ENCODE measurements at regions not wholly inside any gene's neighbourhood (a gene's known extent, or its start where the extent isn't known, plus 50 kb on each side); places are given as distances from the start of the nearest gene placed in this dataset.

DNA sequence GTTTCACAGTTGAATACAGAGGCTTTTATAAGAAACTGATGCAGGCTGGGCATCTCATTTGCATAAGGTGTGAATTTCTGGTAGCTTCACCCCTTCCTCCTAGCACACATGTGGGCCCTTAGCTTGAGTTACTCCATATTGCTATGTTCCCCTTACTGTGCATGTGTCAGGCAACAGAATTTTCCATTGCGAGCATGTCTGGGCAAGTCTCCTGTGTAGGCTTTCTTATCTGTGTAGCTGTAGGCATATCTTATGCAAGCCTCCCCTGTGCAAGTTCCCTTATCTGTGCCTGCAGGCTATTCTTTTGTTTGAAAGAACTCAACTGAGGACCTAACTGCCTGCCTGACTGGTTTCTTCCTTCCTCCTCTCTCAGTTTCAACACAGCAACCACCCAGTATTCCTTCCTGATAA lies 597.4 kb upstream of the CDH5 start:
- BruUV-seq (replicated peaks): no TSS peak
- CTCF ChIA-PET: no interaction called here
- H3K4me3 ChIP-seq (ENCODE audit: low read length): no peak overlapping the region

GRCh38 chr16:65767125-65767524 lies 599.4 kb upstream of the CDH5 start:
- Histone ChIP-seq H3F3A (ENCODE audit: low read length, unreplicated experiment) (no peaks in the 10 kb centered on the region), H2AFZ (ENCODE audit: low read length) (no peak overlapping the region), H3K27me3 (ENCODE audit: low read length) (no peaks in the 10 kb centered on the region), H3K4me3 (ENCODE audit: low read length) (no peak overlapping the region), H3K27ac (ENCODE audit: low read length) (no peak overlapping the region), H4K20me1 (ENCODE audit: low read length) (no peaks in the 10 kb centered on the region), H3K9me2 (replicated peaks; ENCODE audit: low read length) (no peaks in the 10 kb centered on the region), H3K36me3 (ENCODE audit: low read depth, low read length) (no peaks in the 10 kb centered on the region), H3K79me2 (ENCODE audit: low read length) (no peaks in the 10 kb centered on the region), H3K9ac (ENCODE audit: low read length) (no peak overlapping the region), H3K4me1 (ENCODE audit: insufficient read depth, low read length) (no peaks in the 10 kb centered on the region), H3K4me2 (ENCODE audit: low read length) (no peak overlapping the region), H3K9me3 (ENCODE audit: low read length) (no peaks in the 10 kb centered on the region)
- no peak for ATAC-seq
- ChIA-PET CTCF (no interaction called here), POLR2A (ENCODE audit: unreplicated experiment) (interaction anchor here (0.7 kb wide), 1 partner anchor 156 kb away, joined by 3 read pairs; no protein-coding TSS in a partner anchor)
- intact Hi-C loops (cut with micrococcal nuclease): no loop called here
- DNase-seq: no peak
- no TSS peak for BruUV-seq (replicated peaks)
- TF ChIP-seq EZH2phosphoT487 (IDR thresholded peaks at IDR 0.05; ENCODE audit: borderline replicate concordance, low read length) (no peak), EZH2 (IDR thresholded peaks at IDR 0.05; ENCODE audit: low read length, unreplicated experiment) (no peak)
- TF ChIP-seq, protein P1, sequence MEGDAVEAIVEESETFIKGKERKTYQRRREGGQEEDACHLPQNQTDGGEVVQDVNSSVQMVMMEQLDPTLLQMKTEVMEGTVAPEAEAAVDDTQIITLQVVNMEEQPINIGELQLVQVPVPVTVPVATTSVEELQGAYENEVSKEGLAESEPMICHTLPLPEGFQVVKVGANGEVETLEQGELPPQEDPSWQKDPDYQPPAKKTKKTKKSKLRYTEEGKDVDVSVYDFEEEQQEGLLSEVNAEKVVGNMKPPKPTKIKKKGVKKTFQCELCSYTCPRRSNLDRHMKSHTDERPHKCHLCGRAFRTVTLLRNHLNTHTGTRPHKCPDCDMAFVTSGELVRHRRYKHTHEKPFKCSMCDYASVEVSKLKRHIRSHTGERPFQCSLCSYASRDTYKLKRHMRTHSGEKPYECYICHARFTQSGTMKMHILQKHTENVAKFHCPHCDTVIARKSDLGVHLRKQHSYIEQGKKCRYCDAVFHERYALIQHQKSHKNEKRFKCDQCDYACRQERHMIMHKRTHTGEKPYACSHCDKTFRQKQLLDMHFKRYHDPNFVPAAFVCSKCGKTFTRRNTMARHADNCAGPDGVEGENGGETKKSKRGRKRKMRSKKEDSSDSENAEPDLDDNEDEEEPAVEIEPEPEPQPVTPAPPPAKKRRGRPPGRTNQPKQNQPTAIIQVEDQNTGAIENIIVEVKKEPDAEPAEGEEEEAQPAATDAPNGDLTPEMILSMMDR (conservative IDR thresholded peaks at IDR 0.05; ENCODE audit: low read depth, low read length): no peak

More for the DNA sequence above, 597.4 kb upstream of the CDH5 start:
- ATAC-seq: no peak
- TF ChIP-seq EZH2 (IDR thresholded peaks at IDR 0.05; ENCODE audit: low read length, unreplicated experiment) (no peak), EZH2phosphoT487 (IDR thresholded peaks at IDR 0.05; ENCODE audit: borderline replicate concordance, low read length) (no peak)
- TF ChIP-seq, protein P1 (conservative IDR thresholded peaks at IDR 0.05; ENCODE audit: low read depth, low read length): no peak
- H3F3A ChIP-seq (ENCODE audit: low read length, unreplicated experiment): no peaks in the 10 kb centered on the region
- H3K4me1 ChIP-seq (ENCODE audit: insufficient read depth, low read length): no peaks in the 10 kb centered on the region
- no peaks in the 10 kb centered on the region for H3K36me3 ChIP-seq (ENCODE audit: low read depth, low read length)
- H3K27me3 ChIP-seq (ENCODE audit: low read length): no peaks in the 10 kb centered on the region
- DNase-seq: no peak
- H2AFZ ChIP-seq (ENCODE audit: low read length): no peak overlapping the region
- H3K4me2 ChIP-seq (ENCODE audit: low read length): no peak overlapping the region
- H4K20me1 ChIP-seq (ENCODE audit: low read length): no peaks in the 10 kb centered on the region
- POLR2A ChIA-PET (ENCODE audit: unreplicated experiment): no interaction called here
- H3K9me2 ChIP-seq (replicated peaks; ENCODE audit: low read length): no peaks in the 10 kb centered on the region
- H3K79me2 ChIP-seq (ENCODE audit: low read length): no peaks in the 10 kb centered on the region
- H3K9me3 ChIP-seq (ENCODE audit: low read length): no peaks in the 10 kb centered on the region
- H3K27ac ChIP-seq (ENCODE audit: low read length): no peak overlapping the region
- intact Hi-C loops (cut with micrococcal nuclease): no loop called here
- no peak overlapping the region for H3K9ac ChIP-seq (ENCODE audit: low read length)

- H3K79me2 ChIP-seq (ENCODE audit: low read length): no peaks in the 10 kb centered on the region
- no peaks in the 10 kb centered on the region for H3F3A ChIP-seq (ENCODE audit: low read length, unreplicated experiment)
- H3K27ac ChIP-seq (ENCODE audit: low read length): no peak overlapping the region
- H3K9me2 ChIP-seq (replicated peaks; ENCODE audit: low read length): no peaks in the 10 kb centered on the region
- ChIA-PET CTCF (no interaction called here), POLR2A (ENCODE audit: unreplicated experiment) (no interaction called here)
- H3K4me3 ChIP-seq (ENCODE audit: low read length): no peak overlapping the region
- intact Hi-C loops (cut with micrococcal nuclease): no loop called here
- no peak overlapping the region for H2AFZ ChIP-seq (ENCODE audit: low read length)
- no peaks in the 10 kb centered on the region for H4K20me1 ChIP-seq (ENCODE audit: low read length)
- no peak for ATAC-seq
- no peak overlapping the region for H3K4me2 ChIP-seq (ENCODE audit: low read length)
- no peaks in the 10 kb centered on the region for H3K9me3 ChIP-seq (ENCODE audit: low read length)
- no peaks in the 10 kb centered on the region for H3K4me1 ChIP-seq (ENCODE audit: insufficient read depth, low read length)
- H3K36me3 ChIP-seq (ENCODE audit: low read depth, low read length): no peaks in the 10 kb centered on the region
- H3K9ac ChIP-seq (ENCODE audit: low read length): no peak overlapping the region
- BruUV-seq (replicated peaks): no TSS peak
- no peak for DNase-seq
- TF ChIP-seq, protein P1 (conservative IDR thresholded peaks at IDR 0.05; ENCODE audit: low read depth, low read length): no peak
- no peak for TF ChIP-seq EZH2phosphoT487 (IDR thresholded peaks at IDR 0.05; ENCODE audit: borderline replicate concordance, low read length)
- TF ChIP-seq EZH2 (IDR thresholded peaks at IDR 0.05; ENCODE audit: low read length, unreplicated experiment): no peak
- H3K27me3 ChIP-seq (ENCODE audit: low read length): no peaks in the 10 kb centered on the region
Measured at GRCh38 chr16:65763640-65764305, 602.7 kb upstream of the CDH5 start.
